OCI-LY3 (cell line): ENCODE measurements at regions not wholly inside any gene's neighbourhood (a gene's known extent, or its start where the extent isn't known, plus 50 kb on each side); places are given as distances from the start of the nearest gene placed in this dataset.

Source experiments
- H2AFZ ChIP-seq: fragments of 200-600, 300-600 bp; shearing (Covaris generic); 2 replicates; pipeline ENCODE4 v1.6.0; 2014; ENCODE audit warnings: antibody characterized with exemption, low read depth, low read length
- H3K27ac ChIP-seq: fragments of 200-600, 300-600 bp; sonication (generic); 2 replicates; pipeline ENCODE4 v1.5.1; 2014; ENCODE audit warnings: mild to moderate bottlenecking, low read length, moderate library complexity, mixed read lengths
- H3K27me3 ChIP-seq: fragments of 200-600, 300-600 bp; sonication (generic); 2 replicates; pipeline ENCODE4 v1.6.1; 2014; ENCODE audit warnings: low read depth, low read length, mixed read lengths
- H3K36me3 ChIP-seq: fragments of 200-600, 300-600 bp; sonication (generic); replicated peaks from 2 replicates; pipeline ENCODE3; 2014; ENCODE audit warnings: low read depth, low read length, mixed read lengths
- H3K4me1 ChIP-seq: fragments of 300-600, 200-600 bp; sonication (generic); 2 replicates; pipeline ENCODE4 v1.6.1; 2014; ENCODE audit warnings: low read length, mixed read lengths
- H3K4me2 ChIP-seq: fragments of 200-600, 300-600 bp; sonication (generic); 2 replicates; pipeline ENCODE4 v1.6.1; 2014; ENCODE audit warnings: low read length, mixed read lengths
- H3K4me3 ChIP-seq: fragments of 300-600, 200-600 bp; sonication (generic); 2 replicates; pipeline ENCODE4 v1.5.1; 2014; ENCODE audit warnings: antibody characterized with exemption, mild to moderate bottlenecking, low read length, moderate library complexity
- H3K79me2 ChIP-seq: fragments of 300-600, 200-600 bp; shearing (Covaris generic); 2 replicates; pipeline ENCODE4 v1.6.1; 2014; ENCODE audit warnings: mild to moderate bottlenecking, low read length, mixed read lengths
- H3K9ac ChIP-seq: fragments of 300-600, 200-600 bp; shearing (Covaris generic); 2 replicates; pipeline ENCODE4 v1.6.0; 2014; ENCODE audit warnings: mild to moderate bottlenecking, low read length, moderate library complexity
- H3K9me3 ChIP-seq: fragments of 200-600, 300-600 bp; shearing (Covaris generic); 2 replicates; pipeline ENCODE4 v1.6.1; 2014; ENCODE audit warnings: low read length, mixed read lengths; ENCODE audit not compliant: insufficient read depth
- H4K20me1 ChIP-seq: fragments of 200-600, 300-600 bp; sonication (generic); 2 replicates; pipeline ENCODE4 v1.6.1; 2016; ENCODE audit warnings: low read length, mixed read lengths; ENCODE audit not compliant: insufficient read depth
- CTCF ChIP-seq: fragments of 200-600, 300-600 bp; sonication (generic); IDR thresholded peaks from 2 replicates; pipeline ENCODE4 v1.5.1; 2014; ENCODE audit warnings: antibody characterized with exemption, low read length, low read depth
- EZH2phosphoT487 ChIP-seq: fragments of 200-600 bp; shearing (Covaris generic); IDR thresholded peaks from 2 replicates; pipeline ENCODE4 v1.6.1; 2018; ENCODE audit warnings: antibody characterized with exemption, mixed run types, low read depth

GRCh38 chr21:30986965-30987364 is 51.3 kb downstream of the KRTAP19-8 start:
- Histone ChIP-seq H3K36me3 (no peaks in the 10 kb centered on the region), H4K20me1 (no peaks in the 10 kb centered on the region), H3K27ac (no peak overlapping the region), H3K4me1 (no peaks in the 10 kb centered on the region; the same call in 1 of the 2 replicates), H3K9me3 (no peaks in the 10 kb centered on the region), H3K27me3 (no peaks in the 10 kb centered on the region), H3K79me2 (no peaks in the 10 kb centered on the region), H3K4me2 (no peak overlapping the region), H2AFZ (no peak overlapping the region), H3K9ac (no peak overlapping the region), H3K4me3 (no peak overlapping the region)
- no peak for TF ChIP-seq CTCF
- no peak for TF ChIP-seq EZH2phosphoT487

GRCh38 chr21:30984889-30985288 is 53.4 kb downstream of the KRTAP19-8 start:
- no peak overlapping the region for H3K9ac ChIP-seq
- H2AFZ ChIP-seq, result no peak overlapping the region
- TF ChIP-seq CTCF, result no peak
- no peak for TF ChIP-seq EZH2phosphoT487
- H3K36me3 ChIP-seq, result no peaks in the 10 kb centered on the region
- no peaks in the 10 kb centered on the region for H4K20me1 ChIP-seq
- H3K27ac ChIP-seq, result no peak overlapping the region
- H3K79me2 ChIP-seq, result no peaks in the 10 kb centered on the region
- H3K9me3 ChIP-seq, result no peaks in the 10 kb centered on the region
- no peak overlapping the region for H3K4me3 ChIP-seq
- H3K27me3 ChIP-seq, result no peaks in the 10 kb centered on the region
- no peak overlapping the region for H3K4me2 ChIP-seq
- no peaks in the 10 kb centered on the region; the same call in 1 of the 2 replicates for H3K4me1 ChIP-seq

- Histone ChIP-seq H3K9ac (no peak overlapping the region), H3K9me3 (no peaks in the 10 kb centered on the region), H4K20me1 (no peaks in the 10 kb centered on the region), H3K27ac (no peak overlapping the region), H3K4me3 (no peak overlapping the region), H3K79me2 (no peaks in the 10 kb centered on the region), H3K4me2 (no peak overlapping the region), H3K27me3 (no peaks in the 10 kb centered on the region), H3K36me3 (no peaks in the 10 kb centered on the region), H2AFZ (no peak overlapping the region), H3K4me1 (peaks cover 8% of the 10 kb centered on the region)
- TF ChIP-seq EZH2phosphoT487 (no peak), CTCF (no peak)
These were observed 56.9 kb downstream of the KRTAP19-8 start for GRCh38 chr21:30981403-30981802.

GRCh38 chr21:30979054-30979453 is 59.2 kb downstream of the KRTAP19-8 start:
- Histone ChIP-seq H2AFZ (peak overlapping the region; percentile 70), H3K79me2 (no peaks in the 10 kb centered on the region), H3K9me3 (no peaks in the 10 kb centered on the region)

More at GRCh38 chr21:30979054-30979453, 59.2 kb downstream of the KRTAP19-8 start:
- Histone ChIP-seq H3K4me2 (peak overlapping the region; percentile 33), H4K20me1 (no peaks in the 10 kb centered on the region), H3K9ac (no peak overlapping the region), H3K27ac (no peak overlapping the region), H3K4me3 (no peak overlapping the region), H3K27me3 (no peaks in the 10 kb centered on the region), H3K4me1 (peaks cover 8% of the 10 kb centered on the region), H3K36me3 (no peaks in the 10 kb centered on the region)
- TF ChIP-seq CTCF (no peak), EZH2phosphoT487 (no peak)
